Esophagus muscularis mucosa (tissue), 4 donors: ENCODE measurements at regions not wholly inside any gene's neighbourhood (a gene's known extent, or its start where the extent isn't known, plus 50 kb on each side); places are given as distances from the start of the nearest gene placed in this dataset.

ENCODE experiments used
- EP300 ChIP-seq: sonication (generic); formaldehyde crosslinking; IDR thresholded peaks from one replicate; pipeline ENCODE4 v1.6.1; 2017; ENCODE audit warnings: antibody characterized with exemption
- POLR2A ChIP-seq: fragments of 450-650 bp; IDR thresholded peaks from one replicate; pipeline ENCODE4 v1.6.1; 2017; ENCODE audit warnings: antibody characterized with exemption, moderate library complexity, mild to moderate bottlenecking, low read depth
- POLR2AphosphoS5 ChIP-seq, 2 donors: sonication (generic); formaldehyde crosslinking; IDR thresholded peaks; one replicate each; pipeline ENCODE4 v1.6.1; 2017; ENCODE audit warnings: antibody characterized with exemption in 2 of 2
- TF ChIP-seq, protein P1 (sequence below), 3 experiments: fragments of 200-600 bp in 2 of 3; fragments of 450-650 bp in 1 of 3; sonication (generic) in 2 of 3; IDR thresholded peaks; one replicate each; pipeline ENCODE4 v1.5.1; 2017 to 2019; ENCODE audit warnings: antibody characterized with exemption in 3 of 3, mild to moderate bottlenecking in 2 of 3, moderate library complexity in 1 of 3

DNA sequence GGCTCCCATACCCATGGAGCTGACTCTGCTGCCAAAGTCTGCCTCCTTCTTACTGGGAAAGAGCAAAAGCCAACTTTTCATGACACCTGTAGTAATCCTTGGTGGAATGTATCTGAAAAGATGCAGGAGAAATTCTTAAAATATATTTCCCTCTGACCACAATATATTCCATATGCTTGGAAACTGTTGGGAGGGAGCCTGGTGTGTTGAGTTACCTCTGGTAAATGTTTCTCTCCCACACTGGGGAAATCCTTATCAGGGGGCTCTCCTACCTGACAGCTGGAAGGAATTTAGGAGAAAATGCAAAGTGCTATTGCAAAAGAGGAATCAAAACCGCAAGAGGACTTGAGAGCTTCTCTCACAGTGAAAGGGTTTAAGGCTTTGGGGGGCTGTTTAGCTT lies 139.4 kb downstream of the TBX5 start:
- TF ChIP-seq EP300 (no peak), POLR2AphosphoS5 (IDR thresholded peaks at IDR 0.05) (no peak), POLR2A (no peak)
- TF ChIP-seq, protein P1, sequence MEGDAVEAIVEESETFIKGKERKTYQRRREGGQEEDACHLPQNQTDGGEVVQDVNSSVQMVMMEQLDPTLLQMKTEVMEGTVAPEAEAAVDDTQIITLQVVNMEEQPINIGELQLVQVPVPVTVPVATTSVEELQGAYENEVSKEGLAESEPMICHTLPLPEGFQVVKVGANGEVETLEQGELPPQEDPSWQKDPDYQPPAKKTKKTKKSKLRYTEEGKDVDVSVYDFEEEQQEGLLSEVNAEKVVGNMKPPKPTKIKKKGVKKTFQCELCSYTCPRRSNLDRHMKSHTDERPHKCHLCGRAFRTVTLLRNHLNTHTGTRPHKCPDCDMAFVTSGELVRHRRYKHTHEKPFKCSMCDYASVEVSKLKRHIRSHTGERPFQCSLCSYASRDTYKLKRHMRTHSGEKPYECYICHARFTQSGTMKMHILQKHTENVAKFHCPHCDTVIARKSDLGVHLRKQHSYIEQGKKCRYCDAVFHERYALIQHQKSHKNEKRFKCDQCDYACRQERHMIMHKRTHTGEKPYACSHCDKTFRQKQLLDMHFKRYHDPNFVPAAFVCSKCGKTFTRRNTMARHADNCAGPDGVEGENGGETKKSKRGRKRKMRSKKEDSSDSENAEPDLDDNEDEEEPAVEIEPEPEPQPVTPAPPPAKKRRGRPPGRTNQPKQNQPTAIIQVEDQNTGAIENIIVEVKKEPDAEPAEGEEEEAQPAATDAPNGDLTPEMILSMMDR (IDR thresholded peaks at IDR 0.05): no peak
